ENCODE measurements at regions not wholly inside any gene's neighbourhood (a gene's known extent, or its start where the extent isn't known, plus 50 kb on each side); places are given as distances from the start of the nearest gene placed in this dataset.

DNA sequence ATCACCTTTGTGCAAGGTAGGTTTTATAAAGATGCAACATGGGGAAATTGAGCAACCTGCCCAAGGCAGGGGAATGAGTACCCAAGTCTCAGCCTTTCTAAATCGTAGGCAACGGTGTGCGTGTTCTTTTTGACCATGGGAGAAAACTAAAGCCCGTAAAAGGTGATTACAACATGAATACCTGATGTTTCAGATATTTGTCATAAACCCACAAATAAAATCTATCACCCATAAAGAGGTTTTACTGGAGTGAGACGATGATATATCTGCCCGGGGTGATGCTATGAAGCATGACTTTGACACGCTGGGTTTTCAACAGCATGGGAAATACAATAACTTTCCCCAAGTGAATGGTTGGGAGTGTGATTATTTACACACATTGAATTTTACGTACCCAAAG, 406.3 kb upstream of the KLF6 start:
- TF ChIP-seq EZH2 (IDR thresholded peaks at IDR 0.05; ENCODE audit: insufficient read depth, poor library complexity, severe bottlenecking), result no peak
- TF ChIP-seq EZH2phosphoT487 (IDR thresholded peaks at IDR 0.05; ENCODE audit: insufficient read depth, low read depth), result no peak
